Activated T-cell treated with anti-CD3 and anti-CD28 coated beads, Interleukin-2, amount 50 U/mL, for 24 hours (primary cell): ENCODE measurements at regions not wholly inside any gene's neighbourhood (a gene's known extent, or its start where the extent isn't known, plus 50 kb on each side); places are given as distances from the start of the nearest gene placed in this dataset.

Source experiments
- DNase-seq: peaks from one replicate; pipeline ENCODE4 v3.0.0-alpha.2; 2020
- H3K27ac Mint-ChIP-seq: 2 replicates; pipeline ENCODE4 v1.8.0; 2020; ENCODE audit warnings: mild to moderate bottlenecking, mixed read lengths
- H3K27me3 Mint-ChIP-seq: 2 replicates; pipeline ENCODE4 v1.8.0; 2020; ENCODE audit warnings: mixed read lengths
- H3K36me3 Mint-ChIP-seq: 2 replicates; pipeline ENCODE4 v1.8.0; 2020; ENCODE audit warnings: low read depth, mixed read lengths
- H3K4me1 Mint-ChIP-seq: 2 replicates; pipeline ENCODE4 v1.8.0; 2020; ENCODE audit warnings: low read depth, mixed read lengths
- H3K4me3 Mint-ChIP-seq: 2 replicates; pipeline ENCODE4 v1.8.0; 2020; ENCODE audit warnings: mild to moderate bottlenecking, moderate library complexity, mixed read lengths
- H3K9me3 Mint-ChIP-seq: 2 replicates; pipeline ENCODE4 v1.8.0; 2020; ENCODE audit warnings: mixed read lengths

GRCh38 chr4:64216741-64217140 lies 192.5 kb downstream of the TECRL start:
- peaks cover 9% of the 10 kb centered on the region for H3K9me3 Mint-ChIP-seq
- H3K36me3 Mint-ChIP-seq: no peaks in the 10 kb centered on the region
- no peak overlapping the region for H3K27ac Mint-ChIP-seq
- no peak for DNase-seq
- no peaks in the 10 kb centered on the region for H3K4me1 Mint-ChIP-seq
- no peak overlapping the region for H3K4me3 Mint-ChIP-seq
- no peaks in the 10 kb centered on the region for H3K27me3 Mint-ChIP-seq

DNA sequence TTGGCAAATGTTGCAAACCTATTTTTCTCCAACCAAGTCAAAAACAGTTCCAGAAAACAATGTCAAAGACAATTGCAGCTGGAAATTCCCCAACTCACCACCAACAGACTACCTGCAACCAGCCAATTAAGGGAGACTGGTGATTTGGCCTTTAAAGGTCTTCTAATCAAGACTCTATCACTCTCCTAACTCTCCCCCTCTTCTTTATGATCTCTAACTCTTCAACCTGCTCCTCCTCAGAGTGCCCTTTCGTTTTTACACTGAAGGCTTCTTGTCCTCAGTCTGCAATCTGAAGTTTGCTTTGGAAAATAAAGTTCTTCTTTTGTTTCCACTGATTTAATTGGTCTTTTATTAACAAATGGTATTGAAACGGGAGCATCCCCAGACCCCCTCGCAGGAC lies 203.9 kb downstream of the TECRL start:
- Mint-ChIP-seq H3K4me1 (no peaks in the 10 kb centered on the region), H3K27me3 (no peaks in the 10 kb centered on the region), H3K9me3 (peaks cover 14% of the 10 kb centered on the region), H3K27ac (no peak overlapping the region), H3K4me3 (no peak overlapping the region), H3K36me3 (no peaks in the 10 kb centered on the region)
- no peak for DNase-seq

DNA sequence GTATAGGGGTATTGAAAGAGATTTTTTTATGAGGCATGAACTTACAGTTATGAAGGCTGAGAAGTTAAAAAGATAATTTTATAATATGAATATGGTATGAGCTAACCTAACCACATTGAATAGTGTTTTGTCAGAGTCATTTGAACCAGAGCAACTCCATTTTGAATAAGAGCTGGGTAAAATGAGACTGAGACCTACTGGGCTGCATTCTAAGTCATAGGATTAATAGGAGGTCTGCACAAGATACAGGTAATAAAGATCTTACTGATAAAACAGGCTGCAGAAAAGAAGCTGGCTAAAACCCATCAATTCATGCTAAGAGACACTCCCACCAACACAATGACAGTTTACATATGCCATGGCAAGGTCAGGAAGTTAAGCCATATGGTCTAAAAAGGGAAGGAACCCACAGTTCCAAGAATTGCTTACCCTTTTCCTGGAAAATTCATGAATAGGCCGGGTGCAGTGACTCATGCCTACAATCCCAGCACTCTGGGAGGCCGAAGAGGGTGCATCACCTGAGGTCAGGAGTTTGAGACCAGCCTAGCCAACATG lies 209.2 kb downstream of the TECRL start:
- Mint-ChIP-seq H3K4me1 (no peaks in the 10 kb centered on the region), H3K9me3 (peaks cover 14% of the 10 kb centered on the region), H3K36me3 (no peaks in the 10 kb centered on the region), H3K27me3 (no peaks in the 10 kb centered on the region), H3K27ac (no peak overlapping the region), H3K4me3 (no peak overlapping the region)
- DNase-seq: no peak

GRCh38 chr4:64195582-64195981 lies 213.7 kb downstream of the TECRL start:
- DNase-seq: no peak
- no peaks in the 10 kb centered on the region for H3K4me1 Mint-ChIP-seq
- H3K27me3 Mint-ChIP-seq: no peaks in the 10 kb centered on the region
- H3K27ac Mint-ChIP-seq: no peak overlapping the region
- H3K9me3 Mint-ChIP-seq: peaks cover 9% of the 10 kb centered on the region
- H3K4me3 Mint-ChIP-seq: no peak overlapping the region
- H3K36me3 Mint-ChIP-seq: no peaks in the 10 kb centered on the region

GRCh38 chr4:64192731-64193412 lies 216.4 kb downstream of the TECRL start:
- H3K27me3 Mint-ChIP-seq: no peaks in the 10 kb centered on the region

DNA sequence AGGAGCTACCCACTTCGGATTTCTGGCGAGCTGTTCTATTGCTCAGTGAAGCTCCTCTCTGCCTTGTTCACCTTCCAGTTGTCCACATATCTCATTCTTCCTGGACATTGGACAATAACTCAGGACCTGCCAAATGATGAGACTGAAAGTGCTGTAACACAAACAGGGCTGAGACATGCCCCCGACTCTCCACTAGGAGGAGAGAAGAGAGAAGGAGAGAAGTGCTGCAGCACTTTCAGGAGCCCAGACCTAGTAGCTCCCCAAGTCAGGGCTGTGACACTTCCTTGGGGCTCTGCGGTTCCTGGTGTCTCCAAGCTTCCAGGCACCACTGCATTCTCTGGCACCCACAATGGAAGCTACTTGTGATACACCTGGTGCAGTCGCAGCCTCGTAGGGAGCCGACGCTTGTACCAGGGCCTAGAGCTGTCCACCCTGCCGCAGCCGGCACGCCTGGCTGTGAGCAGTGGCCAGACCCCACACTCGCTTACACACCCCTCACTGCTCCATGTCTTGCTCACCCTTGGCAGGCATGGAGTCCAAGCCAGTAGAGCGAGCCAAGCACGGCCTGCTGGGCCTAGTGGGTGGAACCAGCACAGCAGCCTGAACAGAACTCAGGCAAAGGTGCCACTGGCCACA lies 234.9 kb downstream of the TECRL start:
- Mint-ChIP-seq H3K27ac (no peak overlapping the region), H3K9me3 (peaks cover 3% of the 10 kb centered on the region), H3K36me3 (no peaks in the 10 kb centered on the region), H3K27me3 (no peaks in the 10 kb centered on the region), H3K4me3 (no peak overlapping the region), H3K4me1 (no peaks in the 10 kb centered on the region)
- no peak for DNase-seq

More at GRCh38 chr4:64192731-64193412, 216.4 kb downstream of the TECRL start:
- Mint-ChIP-seq H3K27ac (no peak overlapping the region), H3K36me3 (no peaks in the 10 kb centered on the region), H3K4me3 (no peak overlapping the region), H3K9me3 (peaks cover 7% of the 10 kb centered on the region), H3K4me1 (no peaks in the 10 kb centered on the region)
- DNase-seq: no peak

- no peak for DNase-seq
- Mint-ChIP-seq H3K36me3 (no peaks in the 10 kb centered on the region), H3K9me3 (peaks cover 6% of the 10 kb centered on the region), H3K27ac (no peak overlapping the region), H3K4me3 (no peak overlapping the region), H3K4me1 (no peaks in the 10 kb centered on the region), H3K27me3 (no peaks in the 10 kb centered on the region)
Observed at GRCh38 chr4:64166365-64166764, 242.9 kb downstream of the TECRL start.

DNA sequence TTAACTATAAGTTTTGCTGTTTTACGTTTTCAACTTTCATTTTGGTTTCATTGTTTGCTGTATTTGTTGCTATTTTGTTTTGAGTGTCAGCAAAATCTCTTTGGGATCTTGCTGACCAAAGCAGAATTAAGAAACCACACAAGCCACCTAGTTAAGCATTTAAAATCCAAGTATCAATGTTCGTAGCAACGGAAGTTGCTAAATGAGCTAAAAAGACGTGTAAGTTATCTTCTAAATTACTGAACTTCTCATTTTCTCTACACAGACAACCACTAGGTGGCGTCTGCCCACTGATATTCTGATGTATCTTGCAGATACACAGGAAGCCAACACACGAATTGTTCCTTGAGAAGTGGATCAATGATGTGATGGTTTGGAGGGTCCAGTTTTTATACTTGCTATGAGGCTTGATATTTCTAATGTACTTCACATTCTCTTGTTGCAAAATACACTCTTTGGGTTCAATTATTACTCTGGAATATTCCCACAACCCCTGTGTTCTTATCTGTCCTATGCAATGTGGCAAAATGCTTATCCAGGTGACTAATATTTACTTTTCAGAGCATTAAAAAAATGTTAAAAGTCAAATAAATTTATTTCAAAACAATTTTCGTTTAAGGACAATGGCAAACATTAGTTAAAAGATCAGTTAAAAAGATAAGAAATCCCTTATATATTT lies 250.5 kb downstream of the TECRL start:
- H3K9me3 Mint-ChIP-seq: no peaks in the 10 kb centered on the region
- no peaks in the 10 kb centered on the region for H3K27me3 Mint-ChIP-seq
- no peaks in the 10 kb centered on the region for H3K36me3 Mint-ChIP-seq
- DNase-seq: no peak
- H3K27ac Mint-ChIP-seq: no peak overlapping the region
- peaks cover 3% of the 10 kb centered on the region for H3K4me1 Mint-ChIP-seq
- H3K4me3 Mint-ChIP-seq: no peak overlapping the region

DNA sequence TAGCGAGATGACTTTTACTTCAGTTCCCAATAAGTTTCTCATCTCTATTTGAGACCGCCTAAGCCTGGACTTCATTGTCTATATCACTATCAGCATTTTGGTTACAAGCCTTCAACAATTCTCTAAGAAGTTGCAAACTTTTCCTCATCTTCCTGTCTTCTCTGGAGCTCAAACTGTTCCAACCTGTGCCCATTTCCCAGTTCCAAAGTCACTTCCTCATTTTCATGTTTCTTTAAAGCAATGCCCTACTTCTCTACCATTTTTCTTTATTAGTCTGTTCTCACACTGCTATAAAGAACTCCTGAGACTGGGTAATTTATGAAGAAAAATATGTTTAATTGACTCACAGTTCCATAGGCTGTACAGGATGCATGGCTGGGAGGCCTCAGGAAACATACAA lies 251.9 kb downstream of the TECRL start:
- H3K36me3 Mint-ChIP-seq: no peaks in the 10 kb centered on the region
- H3K4me1 Mint-ChIP-seq: peaks cover 3% of the 10 kb centered on the region

GRCh38 chr4:64156253-64156652 lies 253.0 kb downstream of the TECRL start:
- Mint-ChIP-seq H3K4me1 (peaks cover 3% of the 10 kb centered on the region), H3K27me3 (no peaks in the 10 kb centered on the region), H3K9me3 (no peaks in the 10 kb centered on the region), H3K36me3 (no peaks in the 10 kb centered on the region), H3K4me3 (no peak overlapping the region), H3K27ac (no peak overlapping the region)
- no peak for DNase-seq

More for the DNA sequence above, 251.9 kb downstream of the TECRL start:
- H3K4me3 Mint-ChIP-seq: no peak overlapping the region
- DNase-seq: no peak
- no peaks in the 10 kb centered on the region for H3K27me3 Mint-ChIP-seq
- no peak overlapping the region for H3K27ac Mint-ChIP-seq
- H3K9me3 Mint-ChIP-seq: no peaks in the 10 kb centered on the region

DNA sequence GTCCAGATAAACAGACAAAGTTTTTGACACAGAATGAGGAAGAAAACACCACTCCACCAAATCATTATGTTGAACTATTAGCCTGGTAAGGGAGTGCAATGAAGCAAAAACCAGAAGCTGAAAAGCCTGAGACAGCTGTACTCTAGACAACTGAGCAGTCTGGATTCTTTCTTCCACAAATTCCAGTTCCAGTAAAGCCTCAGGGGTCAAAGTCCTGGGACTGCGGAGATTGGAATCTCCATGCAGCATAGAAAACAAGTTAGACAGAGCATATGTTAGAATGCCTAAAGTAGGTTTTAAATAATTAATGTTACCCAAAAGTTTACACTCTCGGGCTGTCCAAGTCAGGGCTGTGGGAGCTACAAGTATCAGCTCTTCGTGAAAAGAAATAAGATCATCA lies 263.2 kb downstream of the TECRL start:
- no peaks in the 10 kb centered on the region for H3K4me1 Mint-ChIP-seq
- no peak overlapping the region for H3K4me3 Mint-ChIP-seq
- H3K27ac Mint-ChIP-seq: no peak overlapping the region
- peaks cover 39% of the 10 kb centered on the region for H3K9me3 Mint-ChIP-seq
- DNase-seq: no peak
- H3K36me3 Mint-ChIP-seq: no peaks in the 10 kb centered on the region
- no peaks in the 10 kb centered on the region for H3K27me3 Mint-ChIP-seq

DNA sequence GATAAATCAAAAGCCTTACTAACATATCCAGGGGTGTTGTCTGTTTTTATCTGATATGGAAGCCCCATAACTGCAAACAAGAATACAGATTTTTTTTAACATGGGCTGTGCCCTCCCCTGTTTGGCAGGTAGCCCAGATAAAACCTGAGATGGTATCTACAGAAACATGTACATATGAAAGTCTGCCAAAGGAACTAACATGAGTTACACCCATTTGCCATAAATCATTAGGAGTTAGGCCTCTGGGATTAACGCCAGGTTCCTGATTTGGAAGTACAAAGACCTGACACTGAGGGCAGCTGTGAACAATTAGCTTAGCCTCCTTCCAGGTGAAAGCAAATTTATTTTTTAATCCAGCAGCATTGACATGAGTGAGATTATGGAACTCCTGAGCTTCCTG lies 264.3 kb downstream of the TECRL start:
- no peaks in the 10 kb centered on the region for H3K4me1 Mint-ChIP-seq
- no peaks in the 10 kb centered on the region for H3K27me3 Mint-ChIP-seq
- peaks cover 40% of the 10 kb centered on the region for H3K9me3 Mint-ChIP-seq
- no peak overlapping the region for H3K27ac Mint-ChIP-seq
- no peaks in the 10 kb centered on the region for H3K36me3 Mint-ChIP-seq
- DNase-seq: no peak
- no peak overlapping the region for H3K4me3 Mint-ChIP-seq

GRCh38 chr4:64130907-64131306 lies 278.3 kb downstream of the TECRL start:
- Mint-ChIP-seq H3K27me3 (no peaks in the 10 kb centered on the region), H3K36me3 (no peaks in the 10 kb centered on the region), H3K4me3 (no peak overlapping the region), H3K27ac (no peak overlapping the region), H3K4me1 (no peaks in the 10 kb centered on the region), H3K9me3 (peaks cover 3% of the 10 kb centered on the region)
- no peak for DNase-seq

DNA sequence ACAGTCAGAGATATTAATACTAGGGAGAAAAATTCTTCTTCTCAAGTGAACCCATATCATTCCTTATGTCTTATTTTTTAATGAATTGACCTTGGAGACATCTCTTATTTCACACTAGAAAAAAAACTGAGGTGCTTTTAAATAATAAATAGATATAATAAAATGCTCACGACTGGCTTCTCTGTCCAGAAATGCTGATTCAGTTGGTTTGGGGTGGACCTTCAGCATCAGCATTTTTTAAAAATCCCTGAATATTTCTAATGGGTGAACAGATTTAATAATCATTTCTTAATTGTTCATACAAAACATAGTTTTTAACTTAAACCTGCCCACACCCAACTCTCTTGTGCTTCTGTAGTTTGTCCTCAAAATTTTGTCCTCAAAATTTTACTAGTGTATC lies 283.9 kb downstream of the TECRL start:
- H3K4me3 Mint-ChIP-seq: no peak overlapping the region
- no peak for DNase-seq
- H3K9me3 Mint-ChIP-seq: peaks cover 7% of the 10 kb centered on the region
- no peak overlapping the region for H3K27ac Mint-ChIP-seq
- H3K36me3 Mint-ChIP-seq: no peaks in the 10 kb centered on the region
- H3K4me1 Mint-ChIP-seq: no peaks in the 10 kb centered on the region
- no peaks in the 10 kb centered on the region for H3K27me3 Mint-ChIP-seq

GRCh38 chr4:64121803-64122202 lies 287.4 kb downstream of the TECRL start:
- Mint-ChIP-seq H3K27me3 (no peaks in the 10 kb centered on the region), H3K4me1 (no peaks in the 10 kb centered on the region), H3K36me3 (no peaks in the 10 kb centered on the region), H3K4me3 (no peak overlapping the region), H3K27ac (no peak overlapping the region), H3K9me3 (peaks cover 10% of the 10 kb centered on the region)
- no peak for DNase-seq
